ENCODE measurements at regions not wholly inside any gene's neighbourhood (a gene's known extent, or its start where the extent isn't known, plus 50 kb on each side); places are given as distances from the start of the nearest gene placed in this dataset.
"Not testable (repeated sequence)": the region's sequence is repeated elsewhere in the genome, so short reads cannot be mapped to it uniquely, and the experiment has no call there.

- ATAC-seq = no peak
Observed at GRCh38 chr3:184440151-184440550, 60.3 kb downstream of the CHRD start.

GRCh38 chr3:184441202-184441900, 61.5 kb downstream of the CHRD start:
- no peak for DNase-seq
- no peak for ATAC-seq

More at GRCh38 chr3:184440151-184440550, 60.3 kb downstream of the CHRD start:
- no peak for DNase-seq

DNA sequence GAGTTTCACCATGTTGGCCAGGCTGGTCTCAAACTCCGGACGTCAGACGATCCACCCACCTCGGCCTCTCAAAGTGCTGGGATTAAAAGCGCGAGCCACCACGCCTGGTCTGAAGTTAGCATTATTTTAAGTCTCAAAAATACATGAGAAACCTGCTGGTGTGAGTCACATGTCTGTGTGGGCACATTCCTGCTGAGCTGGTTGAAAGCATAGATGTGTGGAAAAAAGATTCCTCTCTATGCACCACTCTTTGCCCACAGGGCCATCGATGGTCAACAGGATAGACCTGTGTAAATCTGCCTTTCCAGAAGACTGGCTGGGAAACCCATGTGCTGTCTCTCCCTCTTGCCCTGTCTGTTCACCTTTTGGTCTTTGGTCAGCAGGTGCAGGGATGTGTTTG, 63.5 kb downstream of the CHRD start:
- DNase-seq (no peak), ATAC-seq (no peak)

GRCh38 chr3:184443831-184444230, 64.0 kb downstream of the CHRD start:
- DNase-seq = no peak
- ATAC-seq = no peak

- ATAC-seq (no peak), DNase-seq (no peak)
Observed at GRCh38 chr3:184448321-184449160, 68.7 kb downstream of the CHRD start.

GRCh38 chr3:184449161-184449515, 69.3 kb downstream of the CHRD start:
- no peak for DNase-seq
- ATAC-seq = no peak

GRCh38 chr3:184450547-184450946, 70.7 kb downstream of the CHRD start:
- DNase-seq (no peak), ATAC-seq (no peak)

GRCh38 chr3:184453296-184453695, 73.4 kb downstream of the CHRD start:
- ATAC-seq (no peak), DNase-seq (no peak)

DNA sequence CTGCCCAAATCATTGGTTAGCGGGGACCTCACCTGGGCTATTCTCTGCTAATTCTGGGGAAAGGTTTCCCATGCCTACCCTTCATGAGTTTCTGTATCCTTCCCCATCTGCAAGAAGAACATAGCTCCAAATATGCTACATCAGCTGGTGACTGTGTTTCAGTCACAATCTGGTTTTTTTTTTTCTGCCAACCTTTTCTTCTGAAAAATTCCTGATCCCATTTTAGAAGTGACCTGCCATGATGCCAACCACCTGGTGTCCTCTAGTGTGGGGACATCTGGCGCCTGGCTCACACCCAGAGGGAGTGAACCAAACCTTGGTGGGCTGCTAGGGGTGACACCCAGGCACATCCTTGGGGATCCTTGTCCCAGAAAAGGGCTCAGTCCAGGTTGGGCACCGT, 76.1 kb downstream of the CHRD start:
- DNase-seq = no peak
- no peak for ATAC-seq

GRCh38 chr3:184456476-184456875, 76.6 kb downstream of the CHRD start:
- no peak for ATAC-seq
- no peak for DNase-seq

GRCh38 chr3:184457329-184457728, 77.5 kb downstream of the CHRD start:
- ATAC-seq (no peak), DNase-seq (no peak)

GRCh38 chr3:184457784-184458377, 78.0 kb downstream of the CHRD start:
- not testable (repeated sequence) for ATAC-seq, DNase-seq

DNA sequence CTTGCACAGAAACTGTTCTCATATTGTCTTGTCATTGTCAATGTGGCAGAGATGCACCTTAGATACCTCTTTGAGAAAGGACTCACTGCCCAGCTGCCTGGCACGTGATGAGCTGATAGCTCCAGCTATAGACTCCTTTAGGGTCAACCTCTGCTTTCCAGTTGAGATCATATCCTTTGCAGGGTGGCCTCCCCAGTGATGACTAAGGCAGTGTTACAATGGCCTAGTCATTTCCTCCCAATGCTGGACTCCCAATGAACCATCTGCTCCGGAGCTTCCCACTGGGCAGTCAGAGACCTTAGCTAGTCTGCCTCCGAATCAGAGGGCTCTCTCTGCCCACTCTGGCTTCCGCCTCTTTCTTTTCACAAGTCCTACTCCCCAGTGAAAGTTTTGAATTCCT, 79.5 kb downstream of the CHRD start:
- DNase-seq (no peak), ATAC-seq (no peak)

DNA sequence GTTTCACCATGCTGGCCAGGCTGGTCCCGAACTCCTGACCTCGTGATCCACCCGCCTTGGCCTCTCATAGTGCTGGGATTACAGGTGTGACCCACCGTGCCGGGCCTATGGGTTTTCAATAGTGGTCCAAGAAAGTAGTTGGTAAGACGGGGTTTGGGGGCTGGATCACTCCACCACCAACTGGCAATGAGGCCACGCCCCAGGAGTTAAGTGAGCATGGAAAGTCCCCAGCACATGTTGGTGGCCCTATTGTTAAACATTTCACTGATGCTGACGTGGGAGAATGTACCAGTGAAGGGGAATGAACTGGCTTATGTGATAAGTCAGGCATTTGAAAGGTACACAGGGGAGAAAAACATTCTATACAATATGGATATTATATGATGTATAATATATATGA, 80.4 kb downstream of the CHRD start:
- DNase-seq = no peak

DNA sequence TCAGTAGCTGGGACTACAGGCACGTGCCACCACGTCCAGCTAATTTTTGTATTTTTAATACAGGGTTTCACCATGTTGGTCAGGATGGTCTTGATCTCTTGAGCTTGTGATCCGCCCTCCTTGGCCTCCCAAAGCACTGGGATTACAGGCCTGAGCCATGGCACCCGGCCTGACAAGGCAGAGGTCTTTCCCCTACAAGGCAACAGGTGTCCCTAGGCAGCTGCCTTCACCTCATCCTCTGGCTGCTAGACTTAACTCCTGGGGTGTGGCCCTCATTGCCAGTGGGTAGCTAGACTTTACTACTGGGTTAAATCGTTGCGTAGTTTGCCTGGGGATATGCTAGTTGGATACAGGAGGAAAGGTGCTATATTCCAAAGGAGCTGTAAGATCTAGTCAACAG, 81.4 kb downstream of the CHRD start:
- no peak for DNase-seq
- no peak for ATAC-seq

More for the DNA sequence above, 80.4 kb downstream of the CHRD start:
- ATAC-seq = no peak

DNA sequence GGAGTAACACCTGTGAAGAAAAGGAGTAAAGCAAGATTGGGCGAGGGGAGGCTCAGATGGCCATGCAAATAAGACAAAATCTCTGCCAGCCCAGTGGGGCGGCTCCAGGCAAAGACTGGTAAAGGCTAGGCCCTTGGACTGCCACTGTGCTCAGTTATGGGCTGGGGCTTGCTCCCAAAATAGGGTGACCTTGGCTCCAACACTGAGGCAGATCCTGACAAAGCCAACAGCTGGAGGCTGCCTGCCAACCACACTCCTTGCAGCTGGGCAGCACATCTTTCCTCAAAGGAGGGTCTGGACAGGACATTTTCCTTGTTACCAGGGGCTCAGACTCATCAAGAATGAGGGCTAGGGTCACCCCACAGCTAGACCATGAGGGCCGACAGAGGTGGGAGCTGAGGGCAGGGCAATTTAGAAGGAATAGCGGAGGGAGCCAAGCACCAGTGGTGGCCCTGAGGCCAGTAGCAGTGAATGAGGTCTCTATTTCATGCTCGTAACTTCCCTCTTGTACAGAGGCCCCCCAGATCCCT, 86.1 kb downstream of the CHRD start:
- ATAC-seq = no peak
- DNase-seq = no peak

- ATAC-seq (peak; percentile 33), DNase-seq (peak; percentile 5)
Observed at GRCh38 chr3:184466413-184466960, 86.6 kb downstream of the CHRD start.

DNA sequence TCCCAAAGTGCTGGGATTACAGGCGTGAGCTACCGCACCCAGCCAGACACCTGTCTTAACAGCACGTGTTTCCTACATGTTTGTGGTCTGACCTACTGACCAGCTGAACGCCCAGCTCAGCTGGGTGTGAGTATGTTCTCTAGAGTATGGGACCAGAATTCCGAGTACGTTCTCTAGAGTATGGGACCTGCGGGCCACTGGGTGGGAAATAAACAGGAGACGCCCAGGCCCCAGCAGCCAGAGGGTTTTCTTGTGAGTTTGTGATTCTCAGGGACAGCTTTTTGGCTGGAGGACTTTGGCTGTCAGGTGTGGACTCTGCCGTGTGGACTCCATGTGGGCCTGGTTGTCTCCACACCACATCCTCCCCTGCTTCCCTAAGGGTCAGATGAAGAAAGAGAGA, 87.3 kb downstream of the CHRD start:
- ATAC-seq (no peak), DNase-seq (no peak)

DNA sequence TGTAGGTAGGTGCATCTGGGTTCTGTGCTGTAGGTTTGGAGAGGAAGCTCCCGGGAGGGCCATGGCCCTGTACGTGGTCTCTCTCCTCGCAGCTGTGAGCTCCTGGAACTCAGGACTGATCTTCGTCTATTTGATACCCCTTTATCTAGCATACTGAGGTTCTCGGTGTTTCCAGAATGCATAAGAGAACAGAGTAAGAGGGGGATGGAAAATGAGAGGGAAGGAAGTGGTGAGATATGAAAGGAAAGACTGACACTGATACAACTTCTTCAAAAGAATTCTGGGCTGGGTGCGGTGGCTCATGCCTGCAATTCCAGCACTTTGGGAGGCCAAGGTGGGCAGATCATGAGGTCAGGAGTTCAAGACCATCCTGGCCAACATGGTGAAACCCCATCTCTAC, 90.7 kb downstream of the CHRD start:
- no peak for ATAC-seq
- peak; percentile 11 for DNase-seq

GRCh38 chr3:184471439-184471838, 90.1 kb upstream of the EPHB3 start:
- no peak for ATAC-seq

GRCh38 chr3:184472723-184473428, 88.7 kb upstream of the EPHB3 start:
- DNase-seq (peak; percentile 11), ATAC-seq (no peak)

More at GRCh38 chr3:184471439-184471838, 90.1 kb upstream of the EPHB3 start:
- no peak for DNase-seq

- no peak for DNase-seq
- no peak for ATAC-seq
Observed at GRCh38 chr3:184474897-184475296, 86.7 kb upstream of the EPHB3 start.

All from stimulated activated naive CD8-positive, alpha-beta T cell treated with anti-CD3 and anti-CD28 coated beads, Interleukin-15, Interleukin-2, amounts not matched to agents 100 U/mL and 50 U/mL, for 24 hours (primary cell).